SK-N-SH (cell line): ENCODE measurements at regions not wholly inside any gene's neighbourhood (a gene's known extent, or its start where the extent isn't known, plus 50 kb on each side); places are given as distances from the start of the nearest gene placed in this dataset.

Source experiments
- CTCF ChIA-PET: fragments of 300-600, 350-600 bp; formaldehyde crosslinking; extraction: SDS; loops from one replicate; lab custom pipeline; 2021; lab: Yijun Ruan, JAX
- POLR2A ChIA-PET: fragments of 350-600 bp; sonication (Branson Sonifier 250); formaldehyde crosslinking; extraction: SDS; loops from one replicate; lab custom pipeline; 2020; ENCODE audit warnings: antibody characterized with exemption, inconsistent platforms; lab: Yijun Ruan, JAX
- DNase-seq: peaks from one replicate; pipeline ENCODE4 v3.0.0; 2012
- H2AFZ ChIP-seq: fragments of 200-600 bp; sonication (generic); 2 replicates; pipeline ENCODE4 v1.8.1; 2016; ENCODE audit warnings: antibody characterized with exemption, mild to moderate bottlenecking, low read depth
- H3F3A ChIP-seq: fragments of 200-600 bp; sonication (generic); replicated peaks from 2 replicates; pipeline ENCODE3; 2016; ENCODE audit warnings: antibody characterized with exemption, mild to moderate bottlenecking; ENCODE audit not compliant: insufficient read depth
- H3K27ac ChIP-seq, 2 experiments: fragments of 200-500 bp in 1 of 2; fragments of 200-600 bp in 1 of 2; sonication (Bioruptor generic) in 1 of 2; sonication (generic), shearing (Covaris generic) in 1 of 2; 2 replicates each; pipeline versions ENCODE4 v1.5.1 to v1.6.1; 2014 to 2016; ENCODE audit warnings: low read depth in 2 of 2, inconsistent platforms in 1 of 2, low read length in 1 of 2, mild to moderate bottlenecking in 1 of 2, mixed read lengths in 1 of 2
- H3K27me3 ChIP-seq: fragments of 200-600 bp; sonication (generic), shearing (Covaris generic); 2 replicates; pipeline ENCODE4 v1.6.1; 2016; ENCODE audit warnings: mixed run types; ENCODE audit not compliant: insufficient read depth
- H3K36me3 ChIP-seq, 2 experiments: fragments of 200-500 bp in 1 of 2; fragments of 200-600 bp in 1 of 2; sonication (Bioruptor generic) in 1 of 2; sonication (generic) in 1 of 2; replicated peaks in 1 of 2; 2 replicates each; pipeline versions ENCODE3 to v1.5.1; 2014 to 2016; ENCODE audit warnings: low read length in 1 of 2, mild to moderate bottlenecking in 1 of 2; ENCODE audit not compliant: insufficient read depth in 2 of 2, control insufficient read depth in 1 of 2
- H3K4me1 ChIP-seq, 2 experiments: fragments of 200-500 bp in 1 of 2; fragments of 200-600 bp in 1 of 2; sonication (Bioruptor generic) in 1 of 2; sonication (generic), shearing (Covaris generic) in 1 of 2; 2 replicates each; pipeline versions ENCODE4 v1.5.1 to v1.6.1; 2014 to 2016; ENCODE audit warnings: low read depth in 1 of 2, low read length in 1 of 2, mixed run types in 1 of 2; ENCODE audit not compliant: insufficient read depth in 2 of 2, control insufficient read depth in 1 of 2
- H3K4me2 ChIP-seq: fragments of 200-600 bp; sonication (generic), shearing (Covaris generic); 2 replicates; pipeline ENCODE4 v1.6.1; 2017; ENCODE audit warnings: mixed run types
- H3K4me3 ChIP-seq, 2 experiments: fragments of 200-500 bp in 1 of 2; fragments of 200-600 bp in 1 of 2; sonication (Bioruptor generic) in 1 of 2; sonication (generic), shearing (Covaris generic) in 1 of 2; 2 replicates each; pipeline versions ENCODE4 v1.5.1 to v1.8.1; 2014 to 2016; ENCODE audit warnings: low read depth in 2 of 2, inconsistent platforms in 1 of 2, low read length in 1 of 2, mild to moderate bottlenecking in 1 of 2, mixed read lengths in 1 of 2, moderate library complexity in 1 of 2
- H3K79me2 ChIP-seq: fragments of 200-600 bp; sonication (generic); 2 replicates; pipeline ENCODE4 v1.8.1; 2017; ENCODE audit warnings: mild to moderate bottlenecking; ENCODE audit not compliant: insufficient read depth
- H3K9ac ChIP-seq: fragments of 200-600 bp; sonication (generic); 2 replicates; pipeline ENCODE4 v1.6.1; 2017; ENCODE audit warnings: mixed run types
- H3K9me2 ChIP-seq: fragments of 200-600 bp; sonication (generic); 2 replicates; pipeline ENCODE4 v1.6.1; 2017; ENCODE audit warnings: mixed run types
- H3K9me3 ChIP-seq: fragments of 200-600 bp; sonication (generic); 2 replicates; pipeline ENCODE4 v1.6.1; 2017; ENCODE audit warnings: mixed run types, mild to moderate bottlenecking, moderate library complexity
- H4K20me1 ChIP-seq: fragments of 200-600 bp; sonication (generic); 2 replicates; pipeline ENCODE4 v1.6.1; 2017; ENCODE audit warnings: mild to moderate bottlenecking, mixed run types; ENCODE audit not compliant: insufficient read depth
- CHD2 ChIP-seq: fragments of 150-350 bp; IDR thresholded peaks from 2 replicates; pipeline ENCODE4 v1.6.1; 2018; ENCODE audit warnings: low read length; ENCODE audit not compliant: partially characterized antibody
- FOXM1 ChIP-seq: IDR thresholded peaks from 2 replicates; pipeline ENCODE4 v1.4.0; 2012; ENCODE audit warnings: low read depth, mild to moderate bottlenecking
- GATA2 ChIP-seq: sonication (generic); formaldehyde crosslinking; IDR thresholded peaks from 2 replicates; pipeline ENCODE4 v1.5.0; 2020; ENCODE audit warnings: mild to moderate bottlenecking, missing genetic modification reagents
- JUND ChIP-seq: IDR thresholded peaks from 2 replicates; pipeline ENCODE4 v1.4.0; 2012
- MEF2A ChIP-seq: IDR thresholded peaks from 2 replicates; pipeline ENCODE4 v1.4.0; 2012; ENCODE audit warnings: low read depth, borderline replicate concordance
- NRF1 ChIP-seq: IDR thresholded peaks from 2 replicates; pipeline ENCODE4 v1.6.1; 2012; ENCODE audit warnings: low read depth, mild to moderate bottlenecking, low read length
- RFX5 ChIP-seq: IDR thresholded peaks from 2 replicates; pipeline ENCODE4 v1.6.1; 2012; ENCODE audit warnings: mild to moderate bottlenecking, improper control_type of control experiment, low read length
- RXRA ChIP-seq: IDR thresholded peaks from 2 replicates; pipeline ENCODE4 v1.4.0; 2012; ENCODE audit warnings: low read depth, mild to moderate bottlenecking, borderline replicate concordance
- YY1 ChIP-seq: IDR thresholded peaks from 2 replicates; pipeline ENCODE4 v1.4.0; 2012; ENCODE audit warnings: low read depth, mild to moderate bottlenecking
- WGBS: methylation state at CpG from one replicate; pipeline ENCODE4 v1.1.6; 2017; ENCODE audit warnings: low lambda C conversion rate; 5-methylcytosine and 5-hydroxymethylcytosine counted together
- TF ChIP-seq, protein P1 (sequence below): IDR thresholded peaks from 2 replicates; pipeline ENCODE4; 2012
- TF ChIP-seq, protein P2 (sequence below): IDR thresholded peaks from 2 replicates; pipeline ENCODE4 v1.4.0; 2012; ENCODE audit warnings: low read depth, borderline replicate concordance
- TF ChIP-seq, protein P3 (sequence below): fragments of 150-350 bp; IDR thresholded peaks from 2 replicates; pipeline ENCODE4 v1.6.1; 2017; ENCODE audit warnings: antibody characterized with exemption, low read length, low read depth, borderline replicate concordance
- TF ChIP-seq, protein P4 (sequence below): fragments of 150-350 bp; IDR thresholded peaks from 2 replicates; pipeline ENCODE4 v1.6.1; 2016; ENCODE audit warnings: mild to moderate bottlenecking, low read depth, low read length
- TF ChIP-seq, protein P5 (sequence below): IDR thresholded peaks from 2 replicates; pipeline ENCODE4 v1.6.1; 2012; ENCODE audit warnings: mild to moderate bottlenecking, low read depth, low read length, moderate library complexity
- TF ChIP-seq, protein P6 (sequence below): IDR thresholded peaks from 2 replicates; pipeline ENCODE4 v1.4.0; 2012; ENCODE audit warnings: low read depth
- TF ChIP-seq, protein P7 (sequence below): fragments of 200-600 bp; sonication (generic); IDR thresholded peaks from 2 replicates; pipeline ENCODE4 v1.6.1; 2017; ENCODE audit warnings: antibody characterized with exemption, mild to moderate bottlenecking, moderate library complexity
- TF ChIP-seq, protein P8 (sequence below): IDR thresholded peaks from 2 replicates; pipeline ENCODE4 v1.4.0; 2012; ENCODE audit warnings: low read depth, borderline replicate concordance

DNA sequence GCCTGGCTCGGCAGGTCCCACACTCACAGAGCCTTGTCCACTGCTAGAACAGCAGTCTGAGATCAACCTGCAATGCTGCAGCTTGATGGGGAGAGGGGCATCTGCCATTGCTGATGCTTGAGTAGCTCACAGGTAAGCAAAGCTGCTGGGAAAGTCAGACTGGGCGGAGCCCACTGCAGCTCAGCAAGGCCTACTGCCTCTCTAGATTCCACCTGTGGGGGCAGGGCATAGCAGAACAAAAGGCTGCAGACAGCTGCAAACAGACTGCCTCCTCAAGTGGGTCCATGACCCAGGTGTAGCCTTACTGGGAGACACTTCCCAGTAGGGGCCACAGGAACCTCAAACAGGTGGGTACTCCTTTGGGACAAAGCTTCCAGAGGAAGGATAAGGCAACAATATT is 110.6 kb upstream of the ADAMTS3 start:
- TF ChIP-seq, protein P1, sequence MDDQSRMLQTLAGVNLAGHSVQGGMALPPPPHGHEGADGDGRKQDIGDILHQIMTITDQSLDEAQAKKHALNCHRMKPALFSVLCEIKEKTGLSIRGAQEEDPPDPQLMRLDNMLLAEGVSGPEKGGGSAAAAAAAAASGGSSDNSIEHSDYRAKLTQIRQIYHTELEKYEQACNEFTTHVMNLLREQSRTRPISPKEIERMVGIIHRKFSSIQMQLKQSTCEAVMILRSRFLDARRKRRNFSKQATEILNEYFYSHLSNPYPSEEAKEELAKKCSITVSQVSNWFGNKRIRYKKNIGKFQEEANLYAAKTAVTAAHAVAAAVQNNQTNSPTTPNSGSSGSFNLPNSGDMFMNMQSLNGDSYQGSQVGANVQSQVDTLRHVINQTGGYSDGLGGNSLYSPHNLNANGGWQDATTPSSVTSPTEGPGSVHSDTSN: no peak
- no peak for TF ChIP-seq RXRA
- TF ChIP-seq RFX5: no peak
- TF ChIP-seq, protein P2, sequence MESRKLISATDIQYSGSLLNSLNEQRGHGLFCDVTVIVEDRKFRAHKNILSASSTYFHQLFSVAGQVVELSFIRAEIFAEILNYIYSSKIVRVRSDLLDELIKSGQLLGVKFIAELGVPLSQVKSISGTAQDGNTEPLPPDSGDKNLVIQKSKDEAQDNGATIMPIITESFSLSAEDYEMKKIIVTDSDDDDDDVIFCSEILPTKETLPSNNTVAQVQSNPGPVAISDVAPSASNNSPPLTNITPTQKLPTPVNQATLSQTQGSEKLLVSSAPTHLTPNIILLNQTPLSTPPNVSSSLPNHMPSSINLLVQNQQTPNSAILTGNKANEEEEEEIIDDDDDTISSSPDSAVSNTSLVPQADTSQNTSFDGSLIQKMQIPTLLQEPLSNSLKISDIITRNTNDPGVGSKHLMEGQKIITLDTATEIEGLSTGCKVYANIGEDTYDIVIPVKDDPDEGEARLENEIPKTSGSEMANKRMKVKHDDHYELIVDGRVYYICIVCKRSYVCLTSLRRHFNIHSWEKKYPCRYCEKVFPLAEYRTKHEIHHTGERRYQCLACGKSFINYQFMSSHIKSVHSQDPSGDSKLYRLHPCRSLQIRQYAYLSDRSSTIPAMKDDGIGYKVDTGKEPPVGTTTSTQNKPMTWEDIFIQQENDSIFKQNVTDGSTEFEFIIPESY: no peak
- Histone ChIP-seq H3K4me1 (no peaks in the 10 kb centered on the region), H3K9me2 (no peaks in the 10 kb centered on the region), H3K36me3 (no peaks in the 10 kb centered on the region), H3F3A (no peaks in the 10 kb centered on the region), H3K9me3 (no peaks in the 10 kb centered on the region), H3K4me3 (no peak overlapping the region), H4K20me1 (no peaks in the 10 kb centered on the region), H3K27me3 (no peaks in the 10 kb centered on the region), H3K79me2 (no peaks in the 10 kb centered on the region), H3K4me2 (no peak overlapping the region), H3K27ac (no peak overlapping the region), H3K9ac (no peak overlapping the region), H2AFZ (no peak overlapping the region)
- DNase-seq: no peak
- ChIA-PET POLR2A (no interaction called here), CTCF (no interaction called here)
- WGBS: 17% methylated on average over 2 of the region's 2 CpGs

DNA sequence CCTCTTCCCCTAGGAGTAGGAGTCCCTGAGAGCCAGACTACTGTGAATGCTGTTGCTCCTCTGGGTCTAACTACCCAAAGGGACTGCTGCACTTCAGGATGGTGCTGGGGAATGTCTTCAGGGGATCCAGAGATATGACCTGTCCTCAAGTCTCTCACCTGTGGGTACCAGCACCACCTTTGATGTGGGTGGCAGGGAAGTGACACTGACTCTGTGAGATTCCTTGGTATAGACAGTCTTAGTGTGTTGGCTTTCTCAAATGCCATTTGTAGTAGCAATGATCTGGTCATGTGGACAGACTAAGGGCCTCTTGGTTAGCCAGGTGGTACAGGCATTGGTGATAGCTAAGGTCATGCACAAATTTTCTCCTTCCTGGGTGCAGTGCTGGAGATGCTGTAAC is 108.9 kb upstream of the ADAMTS3 start:
- H3K27ac ChIP-seq: no peak overlapping the region
- no peaks in the 10 kb centered on the region for H3K36me3 ChIP-seq
- no peak overlapping the region for H3K4me2 ChIP-seq
- no peak overlapping the region for H3K9ac ChIP-seq
- no peaks in the 10 kb centered on the region for H3K9me2 ChIP-seq
- no peak overlapping the region for H2AFZ ChIP-seq
- ChIA-PET POLR2A (no interaction called here), CTCF (no interaction called here)
- H4K20me1 ChIP-seq: no peaks in the 10 kb centered on the region
- no peaks in the 10 kb centered on the region for H3F3A ChIP-seq
- H3K79me2 ChIP-seq: no peaks in the 10 kb centered on the region
- no peaks in the 10 kb centered on the region for H3K27me3 ChIP-seq
- H3K9me3 ChIP-seq: no peaks in the 10 kb centered on the region
- H3K4me1 ChIP-seq: no peaks in the 10 kb centered on the region
- DNase-seq: no peak
- no peak overlapping the region for H3K4me3 ChIP-seq
- no peak for TF ChIP-seq JUND
- no peak for TF ChIP-seq YY1
- no peak for TF ChIP-seq GATA2
- TF ChIP-seq, protein P3, sequence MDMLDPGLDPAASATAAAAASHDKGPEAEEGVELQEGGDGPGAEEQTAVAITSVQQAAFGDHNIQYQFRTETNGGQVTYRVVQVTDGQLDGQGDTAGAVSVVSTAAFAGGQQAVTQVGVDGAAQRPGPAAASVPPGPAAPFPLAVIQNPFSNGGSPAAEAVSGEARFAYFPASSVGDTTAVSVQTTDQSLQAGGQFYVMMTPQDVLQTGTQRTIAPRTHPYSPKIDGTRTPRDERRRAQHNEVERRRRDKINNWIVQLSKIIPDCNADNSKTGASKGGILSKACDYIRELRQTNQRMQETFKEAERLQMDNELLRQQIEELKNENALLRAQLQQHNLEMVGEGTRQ: no peak
- TF ChIP-seq, protein P4, sequence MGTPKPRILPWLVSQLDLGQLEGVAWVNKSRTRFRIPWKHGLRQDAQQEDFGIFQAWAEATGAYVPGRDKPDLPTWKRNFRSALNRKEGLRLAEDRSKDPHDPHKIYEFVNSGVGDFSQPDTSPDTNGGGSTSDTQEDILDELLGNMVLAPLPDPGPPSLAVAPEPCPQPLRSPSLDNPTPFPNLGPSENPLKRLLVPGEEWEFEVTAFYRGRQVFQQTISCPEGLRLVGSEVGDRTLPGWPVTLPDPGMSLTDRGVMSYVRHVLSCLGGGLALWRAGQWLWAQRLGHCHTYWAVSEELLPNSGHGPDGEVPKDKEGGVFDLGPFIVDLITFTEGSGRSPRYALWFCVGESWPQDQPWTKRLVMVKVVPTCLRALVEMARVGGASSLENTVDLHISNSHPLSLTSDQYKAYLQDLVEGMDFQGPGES: no peak
- no peak for TF ChIP-seq CHD2
- TF ChIP-seq NRF1: no peak
- TF ChIP-seq, protein P5, sequence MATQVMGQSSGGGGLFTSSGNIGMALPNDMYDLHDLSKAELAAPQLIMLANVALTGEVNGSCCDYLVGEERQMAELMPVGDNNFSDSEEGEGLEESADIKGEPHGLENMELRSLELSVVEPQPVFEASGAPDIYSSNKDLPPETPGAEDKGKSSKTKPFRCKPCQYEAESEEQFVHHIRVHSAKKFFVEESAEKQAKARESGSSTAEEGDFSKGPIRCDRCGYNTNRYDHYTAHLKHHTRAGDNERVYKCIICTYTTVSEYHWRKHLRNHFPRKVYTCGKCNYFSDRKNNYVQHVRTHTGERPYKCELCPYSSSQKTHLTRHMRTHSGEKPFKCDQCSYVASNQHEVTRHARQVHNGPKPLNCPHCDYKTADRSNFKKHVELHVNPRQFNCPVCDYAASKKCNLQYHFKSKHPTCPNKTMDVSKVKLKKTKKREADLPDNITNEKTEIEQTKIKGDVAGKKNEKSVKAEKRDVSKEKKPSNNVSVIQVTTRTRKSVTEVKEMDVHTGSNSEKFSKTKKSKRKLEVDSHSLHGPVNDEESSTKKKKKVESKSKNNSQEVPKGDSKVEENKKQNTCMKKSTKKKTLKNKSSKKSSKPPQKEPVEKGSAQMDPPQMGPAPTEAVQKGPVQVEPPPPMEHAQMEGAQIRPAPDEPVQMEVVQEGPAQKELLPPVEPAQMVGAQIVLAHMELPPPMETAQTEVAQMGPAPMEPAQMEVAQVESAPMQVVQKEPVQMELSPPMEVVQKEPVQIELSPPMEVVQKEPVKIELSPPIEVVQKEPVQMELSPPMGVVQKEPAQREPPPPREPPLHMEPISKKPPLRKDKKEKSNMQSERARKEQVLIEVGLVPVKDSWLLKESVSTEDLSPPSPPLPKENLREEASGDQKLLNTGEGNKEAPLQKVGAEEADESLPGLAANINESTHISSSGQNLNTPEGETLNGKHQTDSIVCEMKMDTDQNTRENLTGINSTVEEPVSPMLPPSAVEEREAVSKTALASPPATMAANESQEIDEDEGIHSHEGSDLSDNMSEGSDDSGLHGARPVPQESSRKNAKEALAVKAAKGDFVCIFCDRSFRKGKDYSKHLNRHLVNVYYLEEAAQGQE: no peak
- TF ChIP-seq, protein P6, sequence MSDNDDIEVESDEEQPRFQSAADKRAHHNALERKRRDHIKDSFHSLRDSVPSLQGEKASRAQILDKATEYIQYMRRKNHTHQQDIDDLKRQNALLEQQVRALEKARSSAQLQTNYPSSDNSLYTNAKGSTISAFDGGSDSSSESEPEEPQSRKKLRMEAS: no peak
- TF ChIP-seq MEF2A: no peak
- TF ChIP-seq, protein P7, sequence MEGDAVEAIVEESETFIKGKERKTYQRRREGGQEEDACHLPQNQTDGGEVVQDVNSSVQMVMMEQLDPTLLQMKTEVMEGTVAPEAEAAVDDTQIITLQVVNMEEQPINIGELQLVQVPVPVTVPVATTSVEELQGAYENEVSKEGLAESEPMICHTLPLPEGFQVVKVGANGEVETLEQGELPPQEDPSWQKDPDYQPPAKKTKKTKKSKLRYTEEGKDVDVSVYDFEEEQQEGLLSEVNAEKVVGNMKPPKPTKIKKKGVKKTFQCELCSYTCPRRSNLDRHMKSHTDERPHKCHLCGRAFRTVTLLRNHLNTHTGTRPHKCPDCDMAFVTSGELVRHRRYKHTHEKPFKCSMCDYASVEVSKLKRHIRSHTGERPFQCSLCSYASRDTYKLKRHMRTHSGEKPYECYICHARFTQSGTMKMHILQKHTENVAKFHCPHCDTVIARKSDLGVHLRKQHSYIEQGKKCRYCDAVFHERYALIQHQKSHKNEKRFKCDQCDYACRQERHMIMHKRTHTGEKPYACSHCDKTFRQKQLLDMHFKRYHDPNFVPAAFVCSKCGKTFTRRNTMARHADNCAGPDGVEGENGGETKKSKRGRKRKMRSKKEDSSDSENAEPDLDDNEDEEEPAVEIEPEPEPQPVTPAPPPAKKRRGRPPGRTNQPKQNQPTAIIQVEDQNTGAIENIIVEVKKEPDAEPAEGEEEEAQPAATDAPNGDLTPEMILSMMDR: no peak
- TF ChIP-seq, protein P8, sequence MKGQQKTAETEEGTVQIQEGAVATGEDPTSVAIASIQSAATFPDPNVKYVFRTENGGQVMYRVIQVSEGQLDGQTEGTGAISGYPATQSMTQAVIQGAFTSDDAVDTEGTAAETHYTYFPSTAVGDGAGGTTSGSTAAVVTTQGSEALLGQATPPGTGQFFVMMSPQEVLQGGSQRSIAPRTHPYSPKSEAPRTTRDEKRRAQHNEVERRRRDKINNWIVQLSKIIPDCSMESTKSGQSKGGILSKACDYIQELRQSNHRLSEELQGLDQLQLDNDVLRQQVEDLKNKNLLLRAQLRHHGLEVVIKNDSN: no peak
- TF ChIP-seq FOXM1: no peak
